ENCODE measurements at regions not wholly inside any gene's neighbourhood (a gene's known extent, or its start where the extent isn't known, plus 50 kb on each side); places are given as distances from the start of the nearest gene placed in this dataset.

DNA sequence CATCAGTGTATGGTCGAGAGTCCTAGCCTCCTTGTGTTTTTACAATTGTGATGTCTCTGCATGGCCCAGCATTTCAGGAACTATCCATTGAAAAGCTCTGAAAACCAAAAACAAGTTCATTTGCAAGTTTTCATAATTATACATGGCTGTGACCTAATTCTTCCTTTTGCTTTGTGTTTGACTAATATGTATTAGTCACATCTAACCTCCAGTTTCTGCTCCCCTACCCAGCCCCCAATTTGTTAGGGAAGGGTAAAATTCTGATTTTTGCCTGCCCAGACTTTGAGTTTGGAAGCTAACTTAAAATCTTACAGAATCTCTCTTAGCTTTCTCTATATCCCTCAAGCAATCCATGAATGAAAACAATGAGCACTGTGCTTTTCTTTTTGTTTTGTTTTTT is 128.2 kb upstream of the SEMA6A start:
- in situ Hi-C loops (cut with MboI; ENCODE audit: low sequenced_read_pairs): no loop called here

DNA sequence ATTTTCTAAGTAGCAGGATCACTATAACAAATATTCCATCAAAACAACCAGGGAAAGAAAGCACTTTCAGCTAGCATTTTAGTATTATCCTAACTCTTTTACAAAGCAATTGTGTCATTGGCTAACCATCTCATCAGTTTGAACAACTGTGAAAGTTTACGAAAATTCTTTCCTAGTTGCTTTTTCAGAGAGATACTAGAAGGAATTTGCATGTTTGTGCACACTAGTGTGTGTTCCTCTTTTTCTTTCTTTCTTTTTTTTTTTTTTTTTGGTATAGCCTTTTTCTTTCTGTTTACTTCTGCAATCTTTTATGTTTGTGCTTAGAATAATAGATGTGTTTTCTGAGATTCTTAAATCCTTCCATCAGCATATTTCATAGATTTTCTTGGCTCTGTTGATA is 124.7 kb upstream of the SEMA6A start:
- in situ Hi-C loops (cut with MboI; ENCODE audit: low sequenced_read_pairs): no loop called here

DNA sequence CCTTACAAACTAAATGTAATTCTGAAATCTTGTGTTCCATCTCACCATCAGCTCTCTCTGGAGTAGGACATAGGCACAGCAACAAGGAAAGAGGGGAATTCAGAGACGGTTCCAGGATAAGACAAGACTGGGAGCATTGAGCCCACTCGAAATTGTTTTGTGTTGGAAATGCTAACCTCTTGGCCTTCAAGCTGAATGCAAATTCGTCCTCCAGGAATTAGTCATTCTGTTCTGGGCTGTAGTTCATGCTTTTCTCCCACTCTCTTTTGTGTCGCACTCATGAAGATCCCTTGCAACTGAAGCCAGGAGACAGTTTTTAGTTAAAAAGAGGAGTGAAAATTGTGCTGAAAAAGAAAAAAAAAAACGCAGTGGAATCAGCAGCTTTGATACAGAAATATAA is 121.7 kb upstream of the SEMA6A start:
- in situ Hi-C loops (cut with MboI; ENCODE audit: low sequenced_read_pairs): no loop called here

DNA sequence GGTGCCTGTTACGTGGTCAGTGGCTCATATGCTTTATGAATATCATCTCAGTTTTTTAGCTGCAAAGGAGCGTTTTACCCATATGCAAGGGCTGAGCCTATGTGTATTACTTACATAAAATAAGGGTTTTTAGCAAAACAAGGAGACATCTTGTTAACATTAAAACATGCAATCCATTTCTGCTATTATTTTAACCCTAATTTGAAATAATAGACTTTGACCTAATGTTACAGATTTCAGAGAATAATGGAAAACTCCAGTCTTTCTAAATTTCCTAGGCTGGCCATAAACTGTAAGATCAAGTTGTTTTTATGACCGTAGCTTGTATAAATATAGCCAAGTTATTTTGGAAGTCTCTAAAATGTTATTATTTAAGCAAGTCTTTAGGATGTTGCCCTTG is 121.1 kb upstream of the SEMA6A start:
- in situ Hi-C loops (cut with MboI; ENCODE audit: low sequenced_read_pairs): no loop called here

- in situ Hi-C loops (cut with MboI; ENCODE audit: low sequenced_read_pairs): no loop called here
These were observed 111.8 kb upstream of the SEMA6A start for GRCh38 chr5:116686438-116686837.

- in situ Hi-C loops (cut with MboI; ENCODE audit: low sequenced_read_pairs): no loop called here
These were observed 111.3 kb upstream of the SEMA6A start for GRCh38 chr5:116685931-116686330.

- in situ Hi-C loops (cut with MboI; ENCODE audit: low sequenced_read_pairs): no loop called here
These were observed 110.4 kb upstream of the SEMA6A start for GRCh38 chr5:116685069-116685468.

DNA sequence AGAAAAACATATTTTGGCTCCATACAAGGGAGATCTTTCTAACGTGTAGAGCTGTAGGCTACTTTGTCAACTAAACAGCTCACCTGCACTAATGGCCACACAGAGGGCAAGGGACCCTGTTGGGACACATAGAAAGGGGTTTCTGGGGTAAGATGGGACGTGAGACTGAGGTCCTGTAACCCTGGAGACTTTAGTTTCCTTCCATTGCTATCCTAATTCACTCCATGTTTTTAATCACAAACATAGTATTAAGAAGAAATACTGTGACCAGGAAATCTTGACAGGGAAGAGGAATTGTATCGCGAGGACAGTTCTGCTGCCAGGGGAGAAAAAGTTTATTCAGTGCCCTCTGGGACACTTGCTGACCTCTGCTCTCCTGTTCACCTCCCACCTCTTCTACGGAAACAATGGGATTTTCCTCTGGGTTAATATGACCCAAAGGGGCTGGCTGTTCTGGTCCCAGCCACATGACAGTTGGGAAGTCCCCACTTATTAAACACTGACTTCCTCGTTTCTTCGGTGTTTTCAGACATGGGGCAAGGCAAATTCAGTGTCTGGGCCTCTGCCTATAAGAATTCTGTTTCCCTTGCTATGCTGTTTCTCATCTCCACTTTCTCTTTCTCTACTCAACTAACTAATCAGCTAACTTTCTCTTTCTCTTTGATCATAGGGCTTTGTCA is 106.9 kb upstream of the SEMA6A start:
- in situ Hi-C loops (cut with MboI; ENCODE audit: low sequenced_read_pairs): no loop called here

- in situ Hi-C loops (cut with MboI; ENCODE audit: low sequenced_read_pairs): no loop called here
These were observed 100.9 kb upstream of the SEMA6A start for GRCh38 chr5:116675626-116675910.

GRCh38 chr5:116674881-116675625 is 100.4 kb upstream of the SEMA6A start:
- in situ Hi-C loops (cut with MboI; ENCODE audit: low sequenced_read_pairs): no loop called here

DNA sequence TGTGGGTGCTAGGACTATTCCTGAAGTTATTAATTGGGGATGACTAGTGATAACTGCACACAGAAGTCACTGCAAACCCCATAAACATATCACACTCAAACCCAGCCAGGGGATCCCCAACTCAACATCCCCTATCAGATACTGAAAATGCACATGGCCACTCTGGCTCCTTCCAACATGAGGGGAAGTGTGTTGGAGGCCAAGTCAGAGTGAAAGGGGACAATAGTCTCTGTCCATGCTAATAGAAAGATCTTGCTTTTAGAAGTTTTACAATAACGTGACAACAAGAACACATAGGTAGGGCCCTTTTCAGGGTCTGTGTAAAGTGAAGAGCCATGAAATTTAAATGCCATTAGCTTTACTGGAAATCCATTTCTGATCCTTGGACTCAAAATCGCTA is 98.8 kb upstream of the SEMA6A start:
- in situ Hi-C loops (cut with MboI; ENCODE audit: low sequenced_read_pairs): no loop called here

DNA sequence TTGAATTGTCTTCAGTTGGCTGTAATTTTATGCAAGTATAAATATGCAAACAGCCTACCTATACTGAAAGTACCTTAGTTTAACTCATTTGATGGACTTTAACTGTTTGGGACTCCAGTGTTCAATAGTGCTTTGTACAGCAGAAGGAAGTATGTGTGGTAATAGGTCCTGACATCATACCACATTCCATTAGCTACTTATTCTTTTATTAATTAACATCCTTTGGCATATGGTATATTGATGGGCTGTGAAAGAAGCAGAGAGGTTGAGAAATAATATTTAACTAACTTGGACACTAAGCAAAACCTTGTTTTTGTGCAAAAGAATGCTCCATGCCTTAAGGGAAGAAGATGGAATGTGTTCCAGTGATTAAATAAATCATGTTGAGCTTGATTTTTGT is 97.6 kb upstream of the SEMA6A start:
- in situ Hi-C loops (cut with MboI; ENCODE audit: low sequenced_read_pairs): no loop called here

- in situ Hi-C loops (cut with MboI; ENCODE audit: low sequenced_read_pairs): no loop called here
These were observed 96.7 kb upstream of the SEMA6A start for GRCh38 chr5:116671211-116671736.

GRCh38 chr5:116669261-116670031 is 94.8 kb upstream of the SEMA6A start:
- in situ Hi-C loops (cut with MboI; ENCODE audit: low sequenced_read_pairs): no loop called here

DNA sequence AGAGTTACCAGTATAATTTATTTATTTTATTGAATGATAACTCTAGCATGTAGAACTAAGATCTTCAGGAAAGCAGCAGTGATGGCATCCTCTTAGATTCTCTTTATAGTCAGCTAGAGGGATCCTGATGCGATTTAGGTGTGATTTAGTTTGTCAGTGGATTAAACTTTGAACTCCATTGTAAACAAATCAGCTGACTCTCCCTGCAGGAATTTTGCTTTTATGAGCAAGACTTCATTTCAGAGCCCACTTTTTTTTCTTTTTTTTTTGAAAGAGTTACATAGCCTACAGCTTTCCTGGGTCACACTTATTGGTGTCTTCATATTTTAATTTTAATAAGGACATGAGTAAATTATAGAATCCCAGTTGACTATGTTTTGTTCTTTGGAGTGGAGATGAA is 93.8 kb upstream of the SEMA6A start:
- in situ Hi-C loops (cut with MboI; ENCODE audit: low sequenced_read_pairs): no loop called here

DNA sequence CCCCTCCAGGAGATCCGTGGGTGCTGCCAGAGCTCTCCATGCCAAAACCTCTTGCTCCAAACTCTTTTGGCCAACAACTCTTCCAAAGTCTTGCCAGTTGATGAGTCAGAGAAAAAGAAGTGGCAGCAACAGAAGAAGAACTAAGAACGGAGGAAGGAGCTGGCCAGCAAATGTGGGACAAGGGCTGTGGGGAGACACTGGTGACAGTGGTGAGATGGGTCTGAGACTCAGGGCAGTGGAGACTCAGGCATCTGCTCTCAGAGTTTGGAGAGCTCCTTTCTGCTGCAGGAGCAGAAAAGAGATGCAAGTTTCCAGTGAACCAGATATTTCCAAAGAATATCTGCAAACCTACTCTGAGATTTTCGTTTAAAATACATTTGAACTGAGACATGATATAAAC is 92.3 kb upstream of the SEMA6A start:
- in situ Hi-C loops (cut with MboI; ENCODE audit: low sequenced_read_pairs): no loop called here

DNA sequence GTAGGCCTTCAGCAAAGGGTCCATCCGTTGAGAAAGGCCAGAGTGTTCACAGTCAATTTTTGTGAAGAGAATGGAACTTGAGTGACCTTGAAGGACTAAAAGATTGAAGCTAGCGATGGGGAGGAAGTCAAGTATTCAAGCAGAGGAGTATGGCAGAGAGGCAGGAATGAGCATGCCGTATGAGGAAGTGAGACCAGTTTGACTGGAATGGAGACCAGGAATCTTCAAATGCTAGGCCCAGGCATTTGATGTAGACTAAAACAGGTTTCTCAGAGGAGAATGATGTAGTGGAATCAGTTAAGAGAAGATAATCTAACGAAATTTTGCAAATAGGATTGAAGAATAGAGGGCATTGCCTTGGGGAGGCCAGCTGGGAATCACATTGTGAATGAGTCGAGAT is 90.4 kb upstream of the SEMA6A start:
- in situ Hi-C loops (cut with MboI; ENCODE audit: low sequenced_read_pairs): no loop called here

- in situ Hi-C loops (cut with MboI; ENCODE audit: low sequenced_read_pairs): no loop called here
These were observed 88.5 kb upstream of the SEMA6A start for GRCh38 chr5:116663081-116663480.

DNA sequence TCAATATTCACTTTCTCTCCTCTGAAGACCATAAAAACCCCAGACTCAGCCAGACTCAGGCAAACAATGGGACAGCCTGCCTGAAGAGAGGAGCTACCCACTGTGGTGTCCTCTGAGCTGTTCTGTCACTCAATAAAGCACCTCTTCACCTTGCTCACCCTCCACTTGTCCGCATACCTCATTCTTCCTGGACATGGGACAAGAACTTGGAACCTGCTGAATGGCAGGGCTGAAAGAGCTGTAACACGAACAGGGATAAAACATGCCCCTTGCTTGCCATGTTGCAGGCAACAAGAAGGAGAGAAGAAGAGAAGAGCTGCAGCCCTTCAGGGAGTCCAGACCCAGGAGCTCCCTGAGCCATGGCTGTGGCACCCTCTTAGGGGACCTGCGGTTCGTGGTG is 86.8 kb upstream of the SEMA6A start:
- in situ Hi-C loops (cut with MboI; ENCODE audit: low sequenced_read_pairs): no loop called here

DNA sequence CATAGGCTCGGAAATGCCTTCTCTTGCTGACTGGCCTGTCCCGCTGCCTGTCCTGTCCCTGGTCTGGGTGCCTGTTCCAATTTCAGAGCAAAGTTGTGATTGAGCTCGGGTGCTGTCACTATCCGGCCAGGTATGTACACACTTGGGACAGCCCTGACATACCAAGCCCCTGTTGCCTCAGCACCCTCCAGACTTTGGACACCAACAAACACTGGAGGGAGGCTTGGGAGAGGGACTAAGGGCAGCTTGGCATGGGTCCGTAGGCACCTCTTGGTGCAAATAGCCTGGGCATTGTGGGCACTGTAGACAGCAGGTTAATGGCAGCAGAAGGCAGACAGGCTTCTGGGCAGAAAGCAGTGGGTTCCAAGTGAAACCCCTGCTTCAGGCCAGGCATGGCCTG is 86.3 kb upstream of the SEMA6A start:
- in situ Hi-C loops (cut with MboI; ENCODE audit: low sequenced_read_pairs): no loop called here

DNA sequence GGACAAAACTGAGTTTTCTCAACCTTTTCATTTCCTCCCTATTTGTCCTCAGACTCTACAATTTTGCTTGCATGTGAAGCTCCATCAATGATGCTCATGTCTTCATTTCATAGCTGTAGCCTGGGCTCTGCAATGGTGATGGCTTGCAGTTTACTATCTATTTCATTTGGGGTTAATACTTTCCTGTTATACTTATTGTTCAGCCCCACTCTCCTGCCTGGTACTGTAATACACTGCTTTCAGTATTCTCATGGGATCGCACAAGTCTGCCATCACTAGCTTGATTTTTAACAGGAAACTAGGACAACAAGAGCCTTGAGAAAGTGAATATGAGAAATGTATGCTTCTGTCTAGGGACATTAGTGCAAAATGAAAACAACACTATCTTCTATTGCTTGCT is 84.2 kb upstream of the SEMA6A start:
- in situ Hi-C loops (cut with MboI; ENCODE audit: low sequenced_read_pairs): no loop called here

DNA sequence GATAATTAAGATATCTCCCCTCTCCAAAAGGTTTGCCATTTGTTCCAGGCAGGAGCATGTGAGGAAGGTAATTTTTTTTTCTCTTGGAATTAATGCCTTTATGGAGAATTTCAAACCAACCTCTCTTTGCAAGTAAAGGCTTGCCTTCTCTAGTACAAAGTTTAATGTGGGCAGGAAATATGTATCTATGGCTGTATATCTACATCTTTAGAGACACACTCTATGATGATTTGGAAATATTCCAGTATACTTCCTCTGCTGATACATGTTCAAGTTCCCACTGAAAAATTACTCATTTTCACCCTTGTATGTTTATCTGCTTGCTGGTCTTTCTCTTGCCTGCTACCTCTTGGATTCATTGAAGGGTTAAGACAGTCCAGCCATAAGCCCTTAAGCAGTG is 83.5 kb upstream of the SEMA6A start:
- in situ Hi-C loops (cut with MboI; ENCODE audit: low sequenced_read_pairs): no loop called here
